B cell (primary cell): ENCODE measurements at regions not wholly inside any gene's neighbourhood (a gene's known extent, or its start where the extent isn't known, plus 50 kb on each side); places are given as distances from the start of the nearest gene placed in this dataset.

Experiments used
- EZH2 ChIP-seq: IDR thresholded peaks from 2 replicates; pipeline ENCODE4 v1.6.1; 2012; ENCODE audit warnings: borderline replicate concordance, low read depth, mild to moderate bottlenecking, moderate library complexity, low read length; ENCODE audit not compliant: insufficient read depth, poor library complexity, severe bottlenecking
- TF ChIP-seq, protein P1 (sequence below): fragments of 200-600 bp; IDR thresholded peaks from one replicate; pipeline ENCODE4 v1.8.0; 2022; ENCODE audit warnings: antibody characterized with exemption, mild to moderate bottlenecking

DNA sequence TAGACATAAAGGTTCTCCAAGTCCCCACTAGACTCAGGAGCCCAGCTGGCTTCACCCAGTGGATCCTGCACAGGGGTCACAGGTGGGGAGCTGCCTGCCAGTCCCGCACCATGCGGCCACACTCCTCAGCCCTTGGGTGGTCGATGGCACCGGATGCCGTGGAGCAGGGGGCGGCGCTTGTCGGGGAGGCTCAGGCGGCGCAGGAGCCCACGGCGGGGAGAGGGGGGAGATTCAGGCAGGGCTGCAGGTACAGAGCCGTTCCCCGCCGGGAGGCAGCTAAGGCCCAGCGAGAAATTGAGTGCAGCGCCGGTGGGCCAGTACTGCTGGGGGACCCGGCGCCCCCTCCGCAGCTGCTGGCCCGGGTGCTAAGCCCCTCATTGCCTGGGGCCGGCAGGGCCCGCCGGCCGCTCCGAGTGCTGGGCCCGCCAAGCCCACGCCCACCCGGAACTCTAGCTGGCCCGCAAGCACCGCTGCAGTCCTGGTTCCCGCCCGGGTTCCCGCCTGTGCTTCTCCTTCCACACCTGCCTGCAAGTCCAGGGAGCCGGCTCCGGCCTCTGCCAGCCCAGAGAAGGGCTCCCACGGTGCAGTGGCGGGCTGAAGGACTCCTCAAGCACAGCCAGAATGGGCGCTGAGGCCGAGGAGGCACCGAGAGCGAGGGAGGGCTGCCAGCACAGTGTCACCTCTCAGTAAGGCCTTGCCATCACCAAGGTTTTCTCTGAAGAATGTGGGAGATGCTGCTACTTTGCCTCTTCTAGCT, 58.4 kb upstream of the PPP1R12A start:
- TF ChIP-seq, protein P1, sequence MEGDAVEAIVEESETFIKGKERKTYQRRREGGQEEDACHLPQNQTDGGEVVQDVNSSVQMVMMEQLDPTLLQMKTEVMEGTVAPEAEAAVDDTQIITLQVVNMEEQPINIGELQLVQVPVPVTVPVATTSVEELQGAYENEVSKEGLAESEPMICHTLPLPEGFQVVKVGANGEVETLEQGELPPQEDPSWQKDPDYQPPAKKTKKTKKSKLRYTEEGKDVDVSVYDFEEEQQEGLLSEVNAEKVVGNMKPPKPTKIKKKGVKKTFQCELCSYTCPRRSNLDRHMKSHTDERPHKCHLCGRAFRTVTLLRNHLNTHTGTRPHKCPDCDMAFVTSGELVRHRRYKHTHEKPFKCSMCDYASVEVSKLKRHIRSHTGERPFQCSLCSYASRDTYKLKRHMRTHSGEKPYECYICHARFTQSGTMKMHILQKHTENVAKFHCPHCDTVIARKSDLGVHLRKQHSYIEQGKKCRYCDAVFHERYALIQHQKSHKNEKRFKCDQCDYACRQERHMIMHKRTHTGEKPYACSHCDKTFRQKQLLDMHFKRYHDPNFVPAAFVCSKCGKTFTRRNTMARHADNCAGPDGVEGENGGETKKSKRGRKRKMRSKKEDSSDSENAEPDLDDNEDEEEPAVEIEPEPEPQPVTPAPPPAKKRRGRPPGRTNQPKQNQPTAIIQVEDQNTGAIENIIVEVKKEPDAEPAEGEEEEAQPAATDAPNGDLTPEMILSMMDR: no peak
- TF ChIP-seq EZH2: no peak
